ENCODE measurements at regions not wholly inside any gene's neighbourhood (a gene's known extent, or its start where the extent isn't known, plus 50 kb on each side); places are given as distances from the start of the nearest gene placed in this dataset.

DNA sequence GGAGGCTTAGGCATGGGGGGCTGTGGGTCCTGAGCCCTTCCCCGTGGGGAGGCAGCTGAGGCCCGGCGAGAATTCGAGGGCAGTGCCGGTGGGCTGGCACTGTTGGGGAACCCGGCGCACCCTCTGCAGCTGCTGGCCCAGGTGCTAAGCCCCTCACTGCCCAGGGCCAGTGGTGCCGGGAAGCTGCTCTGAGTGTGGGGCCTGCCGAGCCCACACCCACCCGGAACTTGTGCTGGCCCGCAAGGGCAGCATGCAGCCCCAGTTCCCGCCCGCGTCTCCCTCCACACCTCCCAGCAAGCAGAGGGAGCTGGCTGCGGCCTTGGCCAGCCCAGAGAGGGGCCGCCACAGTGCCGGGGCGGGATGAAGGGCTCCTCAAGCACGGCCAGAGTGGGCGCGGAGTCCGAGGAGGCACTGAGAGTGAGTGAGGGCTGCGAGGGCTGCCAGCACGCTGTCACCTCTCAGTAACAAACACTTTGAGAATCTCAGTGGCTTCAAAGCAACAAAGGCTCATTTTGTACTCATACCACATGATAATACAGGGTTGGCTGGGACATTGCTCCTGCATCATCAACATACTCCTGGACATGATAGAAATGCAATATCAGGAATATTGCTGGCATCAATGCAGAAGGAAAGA is 265.7 kb upstream of the ANKRD55 start:
- TF ChIP-seq, protein P1, sequence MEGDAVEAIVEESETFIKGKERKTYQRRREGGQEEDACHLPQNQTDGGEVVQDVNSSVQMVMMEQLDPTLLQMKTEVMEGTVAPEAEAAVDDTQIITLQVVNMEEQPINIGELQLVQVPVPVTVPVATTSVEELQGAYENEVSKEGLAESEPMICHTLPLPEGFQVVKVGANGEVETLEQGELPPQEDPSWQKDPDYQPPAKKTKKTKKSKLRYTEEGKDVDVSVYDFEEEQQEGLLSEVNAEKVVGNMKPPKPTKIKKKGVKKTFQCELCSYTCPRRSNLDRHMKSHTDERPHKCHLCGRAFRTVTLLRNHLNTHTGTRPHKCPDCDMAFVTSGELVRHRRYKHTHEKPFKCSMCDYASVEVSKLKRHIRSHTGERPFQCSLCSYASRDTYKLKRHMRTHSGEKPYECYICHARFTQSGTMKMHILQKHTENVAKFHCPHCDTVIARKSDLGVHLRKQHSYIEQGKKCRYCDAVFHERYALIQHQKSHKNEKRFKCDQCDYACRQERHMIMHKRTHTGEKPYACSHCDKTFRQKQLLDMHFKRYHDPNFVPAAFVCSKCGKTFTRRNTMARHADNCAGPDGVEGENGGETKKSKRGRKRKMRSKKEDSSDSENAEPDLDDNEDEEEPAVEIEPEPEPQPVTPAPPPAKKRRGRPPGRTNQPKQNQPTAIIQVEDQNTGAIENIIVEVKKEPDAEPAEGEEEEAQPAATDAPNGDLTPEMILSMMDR (IDR thresholded peaks at IDR 0.05) = no peak
- TF ChIP-seq POLR2A (IDR thresholded peaks at IDR 0.05) = no peak

Data from uterus (tissue), 2 donors.